HepG2 (cell line): ENCODE measurements at regions not wholly inside any gene's neighbourhood (a gene's known extent, or its start where the extent isn't known, plus 50 kb on each side); places are given as distances from the start of the nearest gene placed in this dataset.

Experiments
- ATAC-seq: fragments of 200-7000 bp; cut with Tn5 transposase; 3 replicates; pipeline ENCODE4 v1.9.1; 2020; ENCODE audit warnings: mild to moderate bottlenecking, moderate library complexity
- BruUV-seq: library from RNA; stranded (reverse); fragments of 400-500 nt; replicated peaks from 2 replicates; lab custom pipeline; 2021; lab: Mats Ljungman, UMichigan
- CTCF ChIA-PET: fragments of 300-600 bp; formaldehyde crosslinking; extraction: SDS; loops from one replicate; lab custom pipeline; 2021; ENCODE audit warnings: low total read pairs, inconsistent platforms, low intra/inter-chr PET ratio; lab: Yijun Ruan, JAX
- POLR2A ChIA-PET: fragments of 350-600 bp; sonication (Branson Sonifier 250); formaldehyde crosslinking; loops from one replicate; lab custom pipeline; 2020; ENCODE audit warnings: antibody characterized with exemption, inconsistent platforms; lab: Yijun Ruan, JAX
- DNase-seq: peaks from one replicate; pipeline ENCODE4 v3.0.0-alpha.2; 2015; ENCODE audit warnings: low spot score
- FAIRE-seq: peaks from 3 replicates; lab custom pipeline; 2011; peaks lifted over from hg19 to GRCh38; lab: Jason Lieb, UNC
- H2AFZ ChIP-seq: one replicate; pipeline ENCODE4 v1.6.1; 2011; ENCODE audit warnings: low read length, inconsistent platforms
- H3K27ac ChIP-seq: fragments of 300-600 bp; 3 replicates; pipeline ENCODE4 v1.8.0; 2011; ENCODE audit warnings: mixed run types, mild to moderate bottlenecking, mixed read lengths, low read length, inconsistent platforms; ENCODE audit not compliant: insufficient read depth; ENCODE audit errors: extremely low read length
- H3K27me3 ChIP-seq, 2 experiments: fragments of 200-600 bp in 1 of 2; 2 replicates in 1 of 2; 3 replicates in 1 of 2; pipeline versions ENCODE4 v1.6.0 to v1.8.0; 2011; ENCODE audit warnings: low read length in 2 of 2, mild to moderate bottlenecking in 2 of 2, moderate library complexity in 2 of 2, inconsistent platforms in 1 of 2; ENCODE audit not compliant: insufficient read depth in 2 of 2, control insufficient read depth in 1 of 2
- H3K36me3 ChIP-seq, 2 experiments: fragments of 200-600 bp in 1 of 2; replicated peaks in 1 of 2; 2 replicates in 1 of 2; 3 replicates in 1 of 2; pipeline versions ENCODE4 v1.5.1 to v1.8.0; 2011; ENCODE audit warnings: low read length in 2 of 2, inconsistent platforms in 1 of 2; ENCODE audit not compliant: insufficient read depth in 2 of 2, control insufficient read depth in 1 of 2
- H3K4me1 ChIP-seq: 2 replicates; pipeline ENCODE4 v1.5.1; 2012; ENCODE audit warnings: low read length, inconsistent platforms; ENCODE audit not compliant: insufficient read depth
- H3K4me2 ChIP-seq: 2 replicates; pipeline ENCODE4 v1.6.0; 2011; ENCODE audit warnings: low read depth, low read length, inconsistent platforms
- H3K4me3 ChIP-seq, 3 experiments: fragments of 200-600 bp in 1 of 3; sonication (generic), shearing (Covaris generic) in 1 of 3; replicated peaks in 1 of 3; 2 replicates each; pipeline ENCODE4 v1.5.1; 2011 to 2016; ENCODE audit warnings: low read length in 3 of 3, inconsistent platforms in 2 of 3, low read depth in 2 of 3, mild to moderate bottlenecking in 2 of 3, control low read depth in 1 of 3, mixed read lengths in 1 of 3; ENCODE audit not compliant: insufficient read depth in 1 of 3
- H3K79me2 ChIP-seq: one replicate; pipeline ENCODE4 v1.6.1; 2011; ENCODE audit warnings: low read length, inconsistent platforms; ENCODE audit not compliant: insufficient read depth
- H3K9ac ChIP-seq: 2 replicates; pipeline ENCODE4 v1.6.0; 2011; ENCODE audit warnings: mild to moderate bottlenecking, low read depth, low read length, inconsistent platforms; ENCODE audit not compliant: insufficient read depth
- H3K9me3 ChIP-seq: 2 replicates; pipeline ENCODE4 v1.5.1; 2012; ENCODE audit warnings: mild to moderate bottlenecking, low read length
- H4K20me1 ChIP-seq: 2 replicates; pipeline ENCODE4 v1.6.0; 2011; ENCODE audit warnings: inconsistent platforms, mild to moderate bottlenecking, low read length, moderate library complexity; ENCODE audit not compliant: insufficient read depth
- GATA4 ChIP-seq: sonication (generic); IDR thresholded peaks from 2 replicates; pipeline ENCODE4 v1.6.1; 2016; ENCODE audit warnings: antibody characterized with exemption, low read depth, borderline replicate concordance
- ISX ChIP-seq: sonication (generic); formaldehyde crosslinking; conservative IDR thresholded peaks from 2 replicates; pipeline ENCODE4 v1.5.0; 2020; ENCODE audit warnings: missing genetic modification reagents
- JDP2 ChIP-seq: sonication (generic); formaldehyde crosslinking; IDR thresholded peaks from 2 replicates; pipeline ENCODE4 v1.8.1; 2022; ENCODE audit warnings: missing genetic modification reagents, borderline replicate concordance
- KLF6 ChIP-seq: IDR thresholded peaks from 2 replicates; pipeline ENCODE4 v1.8.0; 2016; ENCODE audit warnings: missing biosample characterization, missing genetic modification reagents
- LCORL ChIP-seq, 2 experiments: fragments of 450-650 bp in 1 of 2; sonication (generic) in 1 of 2; formaldehyde crosslinking in 1 of 2; IDR thresholded peaks; 2 replicates each; pipeline versions ENCODE4 v1.5.0 to v1.6.1; 2017 to 2020; ENCODE audit warnings: antibody characterized with exemption in 1 of 2, missing genetic modification reagents in 1 of 2
- RORA ChIP-seq: sonication (generic); formaldehyde crosslinking; IDR thresholded peaks from 2 replicates; pipeline ENCODE4 v1.5.0; 2020; ENCODE audit warnings: mild to moderate bottlenecking, missing genetic modification reagents, moderate library complexity
- SOX6 ChIP-seq, 2 experiments: fragments of 450-650 bp in 1 of 2; sonication (generic) in 1 of 2; formaldehyde crosslinking in 1 of 2; IDR thresholded peaks; 2 replicates each; pipeline versions ENCODE4 v1.4.0 to v1.6.1; 2017 to 2020; ENCODE audit warnings: antibody characterized with exemption in 1 of 2, mild to moderate bottlenecking in 1 of 2, missing genetic modification reagents in 1 of 2
- STAG1 ChIP-seq: sonication (generic); formaldehyde crosslinking; IDR thresholded peaks from 2 replicates; pipeline ENCODE4 v1.4.0; 2020; ENCODE audit warnings: missing genetic modification reagents
- ZFAT ChIP-seq: sonication (generic); formaldehyde crosslinking; conservative IDR thresholded peaks from 2 replicates; pipeline ENCODE4 v1.8.1; 2023; ENCODE audit warnings: missing genetic modification reagents, inconsistent platforms
- ZFYVE20 ChIP-seq: sonication (generic); formaldehyde crosslinking; IDR thresholded peaks from 2 replicates; pipeline ENCODE4 v1.8.0; 2023; ENCODE audit warnings: low read depth, mild to moderate bottlenecking, moderate library complexity, missing genetic modification reagents, borderline replicate concordance
- ZNF329 ChIP-seq: sonication (generic); formaldehyde crosslinking; IDR thresholded peaks from 2 replicates; pipeline ENCODE4 v1.9.0; 2021; ENCODE audit warnings: low read depth, mild to moderate bottlenecking, missing genetic modification reagents
- ZNF343 ChIP-seq: sonication (generic); formaldehyde crosslinking; IDR thresholded peaks from 2 replicates; pipeline ENCODE4 v1.4.0; 2020; ENCODE audit warnings: mild to moderate bottlenecking, missing genetic modification reagents
- ZNF644 ChIP-seq: IDR thresholded peaks from 2 replicates; pipeline ENCODE4 v1.6.1; 2016; ENCODE audit warnings: low read depth
- ZNF713 ChIP-seq: sonication (generic); formaldehyde crosslinking; IDR thresholded peaks from 2 replicates; pipeline ENCODE4 v1.4.0; 2020; ENCODE audit warnings: mild to moderate bottlenecking, missing genetic modification reagents
- WGBS: methylation state at CpG from one replicate; pipeline ENCODE4 v1.1.6; 2017; ENCODE audit warnings: low lambda C conversion rate; 5-methylcytosine and 5-hydroxymethylcytosine counted together
- in situ Hi-C: cut with HindIII; loops from 2 replicates; pipeline ENCODE4 v1.10.0; 2017; ENCODE audit warnings: low pct_unique_long_range_greater_than_20kb; ENCODE audit not compliant: extremely low pct_ligation_motif_present
- intact Hi-C: fragments of 100-400 bp; cut with micrococcal nuclease; formaldehyde crosslinking; loops from one replicate; pipeline ENCODE4 v1.10.0; 2022; ENCODE audit not compliant: unreplicated experiment
- TF ChIP-seq, protein P1 (sequence below): sonication (generic); formaldehyde crosslinking; IDR thresholded peaks from 2 replicates; pipeline ENCODE4 v1.4.0; 2020; ENCODE audit warnings: missing genetic modification reagents, low read depth, mild to moderate bottlenecking, borderline replicate concordance
- TF ChIP-seq, protein P2 (sequence below): sonication (generic); formaldehyde crosslinking; IDR thresholded peaks from 2 replicates; pipeline ENCODE4 v1.8.0; 2022; ENCODE audit warnings: mild to moderate bottlenecking, missing genetic modification reagents; ENCODE audit not compliant: insufficient replicate concordance
- TF ChIP-seq, protein P3 (sequence below): sonication (generic); formaldehyde crosslinking; IDR thresholded peaks from 2 replicates; pipeline ENCODE4 v1.4.0; 2020; ENCODE audit warnings: missing genetic modification reagents, borderline replicate concordance
- TF ChIP-seq, protein P4 (sequence below): sonication (generic); formaldehyde crosslinking; IDR thresholded peaks from 2 replicates; pipeline ENCODE4 v1.4.0; 2020; ENCODE audit warnings: mild to moderate bottlenecking, missing genetic modification reagents

DNA sequence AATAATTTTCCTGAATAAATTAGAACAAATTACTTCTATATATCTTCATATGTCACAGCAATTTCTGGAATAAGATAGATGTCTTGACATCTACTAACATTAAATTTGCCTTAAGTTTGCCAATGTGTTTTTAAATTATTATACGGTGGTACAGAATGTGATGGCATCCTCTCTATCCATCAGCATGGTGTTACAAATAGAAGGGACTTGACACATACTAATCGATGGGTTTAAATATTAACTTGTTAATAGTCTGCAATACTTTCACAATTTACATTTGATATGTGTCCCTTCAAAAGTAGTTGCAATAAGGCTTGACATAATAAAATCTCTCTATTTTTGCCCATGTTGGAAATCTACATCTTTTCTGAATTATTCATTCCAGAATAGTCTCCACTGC lies 65.1 kb upstream of the PRR20A start:
- Histone ChIP-seq H3K27me3 (no peaks in the 10 kb centered on the region), H3K9me3 (peaks cover 37% of the 10 kb centered on the region), H3K4me2 (no peak overlapping the region), H4K20me1 (no peaks in the 10 kb centered on the region), H3K4me3 (no peak overlapping the region), H3K27ac (no peak overlapping the region), H3K79me2 (no peaks in the 10 kb centered on the region), H3K36me3 (no peaks in the 10 kb centered on the region), H2AFZ (no peak overlapping the region), H3K9ac (no peak overlapping the region), H3K4me1 (no peaks in the 10 kb centered on the region)
- 26% methylated on average over 2 of the region's 2 CpGs for WGBS
- ChIA-PET POLR2A (no interaction called here), CTCF (no interaction called here)
- in situ Hi-C loops: no loop called here
- DNase-seq: no peak
- no peak for FAIRE-seq
- BruUV-seq: no TSS peak
- intact Hi-C loops: no loop called here
- no peak for ATAC-seq
- TF ChIP-seq KLF6 (CRISPR knock-in tag): no peak
- TF ChIP-seq JDP2 (CRISPR knock-in tag): no peak
- no peak for TF ChIP-seq GATA4
- TF ChIP-seq ZNF343: no peak
- TF ChIP-seq, protein P1, sequence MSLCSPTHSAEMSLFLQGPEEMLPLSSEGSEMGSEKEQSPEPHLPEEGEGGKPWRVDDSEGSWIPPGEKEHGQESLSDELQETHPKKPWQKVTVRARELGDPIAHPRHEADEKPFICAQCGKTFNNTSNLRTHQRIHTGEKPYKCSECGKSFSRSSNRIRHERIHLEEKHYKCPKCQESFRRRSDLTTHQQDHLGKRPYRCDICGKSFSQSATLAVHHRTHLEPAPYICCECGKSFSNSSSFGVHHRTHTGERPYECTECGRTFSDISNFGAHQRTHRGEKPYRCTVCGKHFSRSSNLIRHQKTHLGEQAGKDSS: no peak
- TF ChIP-seq ZNF329 (CRISPR knock-in tag): no peak
- TF ChIP-seq ZFAT (CRISPR knock-in tag): no peak
- no peak for TF ChIP-seq LCORL (IDR thresholded peaks at IDR 0.05)
- TF ChIP-seq LCORL (CRISPR knock-in tag; IDR thresholded peaks at IDR 0.05): no peak
- TF ChIP-seq, protein P2, sequence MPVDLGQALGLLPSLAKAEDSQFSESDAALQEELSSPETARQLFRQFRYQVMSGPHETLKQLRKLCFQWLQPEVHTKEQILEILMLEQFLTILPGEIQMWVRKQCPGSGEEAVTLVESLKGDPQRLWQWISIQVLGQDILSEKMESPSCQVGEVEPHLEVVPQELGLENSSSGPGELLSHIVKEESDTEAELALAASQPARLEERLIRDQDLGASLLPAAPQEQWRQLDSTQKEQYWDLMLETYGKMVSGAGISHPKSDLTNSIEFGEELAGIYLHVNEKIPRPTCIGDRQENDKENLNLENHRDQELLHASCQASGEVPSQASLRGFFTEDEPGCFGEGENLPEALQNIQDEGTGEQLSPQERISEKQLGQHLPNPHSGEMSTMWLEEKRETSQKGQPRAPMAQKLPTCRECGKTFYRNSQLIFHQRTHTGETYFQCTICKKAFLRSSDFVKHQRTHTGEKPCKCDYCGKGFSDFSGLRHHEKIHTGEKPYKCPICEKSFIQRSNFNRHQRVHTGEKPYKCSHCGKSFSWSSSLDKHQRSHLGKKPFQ: no peak
- TF ChIP-seq, protein P3, sequence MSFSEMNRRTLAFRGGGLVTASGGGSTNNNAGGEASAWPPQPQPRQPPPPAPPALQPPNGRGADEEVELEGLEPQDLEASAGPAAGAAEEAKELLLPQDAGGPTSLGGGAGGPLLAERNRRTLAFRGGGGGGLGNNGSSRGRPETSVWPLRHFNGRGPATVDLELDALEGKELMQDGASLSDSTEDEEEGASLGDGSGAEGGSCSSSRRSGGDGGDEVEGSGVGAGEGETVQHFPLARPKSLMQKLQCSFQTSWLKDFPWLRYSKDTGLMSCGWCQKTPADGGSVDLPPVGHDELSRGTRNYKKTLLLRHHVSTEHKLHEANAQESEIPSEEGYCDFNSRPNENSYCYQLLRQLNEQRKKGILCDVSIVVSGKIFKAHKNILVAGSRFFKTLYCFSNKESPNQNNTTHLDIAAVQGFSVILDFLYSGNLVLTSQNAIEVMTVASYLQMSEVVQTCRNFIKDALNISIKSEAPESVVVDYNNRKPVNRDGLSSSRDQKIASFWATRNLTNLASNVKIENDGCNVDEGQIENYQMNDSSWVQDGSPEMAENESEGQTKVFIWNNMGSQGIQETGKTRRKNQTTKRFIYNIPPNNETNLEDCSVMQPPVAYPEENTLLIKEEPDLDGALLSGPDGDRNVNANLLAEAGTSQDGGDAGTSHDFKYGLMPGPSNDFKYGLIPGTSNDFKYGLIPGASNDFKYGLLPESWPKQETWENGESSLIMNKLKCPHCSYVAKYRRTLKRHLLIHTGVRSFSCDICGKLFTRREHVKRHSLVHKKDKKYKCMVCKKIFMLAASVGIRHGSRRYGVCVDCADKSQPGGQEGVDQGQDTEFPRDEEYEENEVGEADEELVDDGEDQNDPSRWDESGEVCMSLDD: no peak
- no peak for TF ChIP-seq ZFYVE20
- no peak for TF ChIP-seq ZNF644 (CRISPR knock-in tag)
- no peak for TF ChIP-seq SOX6 (IDR thresholded peaks at IDR 0.05)
- no peak for TF ChIP-seq SOX6 (CRISPR knock-in tag; IDR thresholded peaks at IDR 0.05)
- TF ChIP-seq, protein P4, sequence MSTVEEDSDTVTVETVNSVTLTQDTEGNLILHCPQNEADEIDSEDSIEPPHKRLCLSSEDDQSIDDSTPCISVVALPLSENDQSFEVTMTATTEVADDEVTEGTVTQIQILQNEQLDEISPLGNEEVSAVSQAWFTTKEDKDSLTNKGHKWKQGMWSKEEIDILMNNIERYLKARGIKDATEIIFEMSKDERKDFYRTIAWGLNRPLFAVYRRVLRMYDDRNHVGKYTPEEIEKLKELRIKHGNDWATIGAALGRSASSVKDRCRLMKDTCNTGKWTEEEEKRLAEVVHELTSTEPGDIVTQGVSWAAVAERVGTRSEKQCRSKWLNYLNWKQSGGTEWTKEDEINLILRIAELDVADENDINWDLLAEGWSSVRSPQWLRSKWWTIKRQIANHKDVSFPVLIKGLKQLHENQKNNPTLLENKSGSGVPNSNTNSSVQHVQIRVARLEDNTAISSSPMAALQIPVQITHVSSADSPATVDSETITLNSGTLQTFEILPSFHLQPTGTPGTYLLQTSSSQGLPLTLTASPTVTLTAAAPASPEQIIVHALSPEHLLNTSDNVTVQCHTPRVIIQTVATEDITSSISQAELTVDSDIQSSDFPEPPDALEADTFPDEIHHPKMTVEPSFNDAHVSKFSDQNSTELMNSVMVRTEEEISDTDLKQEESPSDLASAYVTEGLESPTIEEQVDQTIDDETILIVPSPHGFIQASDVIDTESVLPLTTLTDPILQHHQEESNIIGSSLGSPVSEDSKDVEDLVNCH (CRISPR knock-in tag): no peak
- no peak for TF ChIP-seq STAG1
- TF ChIP-seq ZNF713 (CRISPR knock-in tag): no peak
- TF ChIP-seq RORA (CRISPR knock-in tag): no peak
- TF ChIP-seq ISX (CRISPR knock-in tag): no peak
